GM18519 (cell line): ENCODE measurements at regions not wholly inside any gene's neighbourhood (a gene's known extent, or its start where the extent isn't known, plus 50 kb on each side); places are given as distances from the start of the nearest gene placed in this dataset.

ENCODE experiments used
- ATAC-seq: cut with Tn5 transposase; IDR thresholded peaks from one replicate; pipeline ENCODE4 v1.9.1; 2021; ENCODE audit warnings: mild to moderate bottlenecking, moderate library complexity; ENCODE audit not compliant: unreplicated experiment, low FRiP score

GRCh38 chr4:14188214-14188613 is 560.7 kb upstream of the BOD1L1 start:
- no peak for ATAC-seq

- ATAC-seq, result no peak
These were observed 566.1 kb upstream of the BOD1L1 start for GRCh38 chr4:14193601-14194000.

- no peak for ATAC-seq
These were observed 568.6 kb upstream of the BOD1L1 start for GRCh38 chr4:14196131-14196530.

GRCh38 chr4:14215116-14215770 is 587.7 kb upstream of the BOD1L1 start:
- ATAC-seq, result no peak

GRCh38 chr4:14217401-14217800 is 589.9 kb upstream of the BOD1L1 start:
- no peak for ATAC-seq

GRCh38 chr4:14218641-14219040 is 591.1 kb upstream of the BOD1L1 start:
- no peak for ATAC-seq

- ATAC-seq, result no peak
These were observed 593.7 kb upstream of the BOD1L1 start for GRCh38 chr4:14221176-14221575.

GRCh38 chr4:14222377-14223029 is 595.0 kb upstream of the BOD1L1 start:
- no peak for ATAC-seq

- ATAC-seq, result no peak
These were observed 595.9 kb upstream of the BOD1L1 start for GRCh38 chr4:14223461-14223860.

GRCh38 chr4:14225688-14226207 is 598.2 kb upstream of the BOD1L1 start:
- ATAC-seq, result no peak

- ATAC-seq, result no peak
These were observed 605.6 kb upstream of the BOD1L1 start for GRCh38 chr4:14233126-14233525.

- no peak for ATAC-seq
These were observed 606.8 kb upstream of the BOD1L1 start for GRCh38 chr4:14234307-14234706.

- ATAC-seq, result no peak
These were observed 608.8 kb upstream of the BOD1L1 start for GRCh38 chr4:14236359-14236758.

GRCh38 chr4:14237911-14238310 is 610.4 kb upstream of the BOD1L1 start:
- no peak for ATAC-seq

- ATAC-seq, result no peak
These were observed 614.0 kb upstream of the BOD1L1 start for GRCh38 chr4:14241574-14241973.

- no peak for ATAC-seq
These were observed 620.2 kb upstream of the BOD1L1 start for GRCh38 chr4:14247767-14248166.

- ATAC-seq, result no peak
These were observed 621.7 kb upstream of the BOD1L1 start for GRCh38 chr4:14249226-14249625.

- ATAC-seq, result no peak
These were observed 626.7 kb upstream of the BOD1L1 start for GRCh38 chr4:14254252-14254651.

- no peak for ATAC-seq
These were observed 627.4 kb upstream of the BOD1L1 start for GRCh38 chr4:14254926-14255325.

GRCh38 chr4:14257903-14258302 is 630.4 kb upstream of the BOD1L1 start:
- ATAC-seq, result no peak

- ATAC-seq, result no peak
These were observed 632.4 kb upstream of the BOD1L1 start for GRCh38 chr4:14259936-14260335.

- ATAC-seq, result no peak
These were observed 633.1 kb upstream of the BOD1L1 start for GRCh38 chr4:14260591-14260990.
